AG04450 (cell line): ENCODE measurements at regions not wholly inside any gene's neighbourhood (a gene's known extent, or its start where the extent isn't known, plus 50 kb on each side); places are given as distances from the start of the nearest gene placed in this dataset.

Experiments used
- CTCF ChIA-PET: fragments of 300-600, 350-600 bp; formaldehyde crosslinking; extraction: SDS; loops from one replicate; lab custom pipeline; 2022; ENCODE audit warnings: antibody characterized with exemption, inconsistent platforms; lab: Charles Lee
- POLR2A ChIA-PET: fragments of 350-600 bp; formaldehyde crosslinking; extraction: SDS; loops from one replicate; lab custom pipeline; 2021; ENCODE audit warnings: antibody characterized with exemption, inconsistent platforms; lab: Yijun Ruan, JAX
- DNase-seq: peaks from one replicate; pipeline ENCODE4 v3.0.0-alpha.2; 2011; ENCODE audit warnings: low read depth, low spot score
- H3K27ac ChIP-seq: one replicate; pipeline ENCODE4 v1.5.1; 2012; ENCODE audit warnings: low read depth, low read length, control low read depth
- H3K27me3 ChIP-seq: one replicate; pipeline ENCODE4 v1.6.0; 2012; ENCODE audit warnings: low read length; ENCODE audit not compliant: control insufficient read depth, insufficient read depth
- H3K4me3 ChIP-seq: 2 replicates; pipeline ENCODE4 v1.5.1; 2011; ENCODE audit warnings: mild to moderate bottlenecking, low read depth, low read length, control low read depth
- H3K9me3 ChIP-seq: 2 replicates; pipeline ENCODE4 v1.5.1; 2012; ENCODE audit warnings: low read length; ENCODE audit not compliant: control insufficient read depth, insufficient read depth
- CTCF ChIP-seq: IDR thresholded peaks from 2 replicates; pipeline ENCODE4 v1.5.1; 2011; ENCODE audit warnings: low read depth, low read length, control low read depth, inconsistent platforms

GRCh38 chr3:104886220-104886995 lies 480.3 kb upstream of the ALCAM start:
- no peak overlapping the region for H3K27ac ChIP-seq
- no peaks in the 10 kb centered on the region for H3K27me3 ChIP-seq
- no peak overlapping the region for H3K4me3 ChIP-seq
- no peaks in the 10 kb centered on the region for H3K9me3 ChIP-seq
- CTCF ChIA-PET: no interaction called here
- POLR2A ChIA-PET: no interaction called here
- DNase-seq: no peak
- no peak for TF ChIP-seq CTCF

GRCh38 chr3:104887069-104887468 lies 479.6 kb upstream of the ALCAM start:
- H3K9me3 ChIP-seq: no peaks in the 10 kb centered on the region
- H3K27ac ChIP-seq: no peak overlapping the region
- H3K4me3 ChIP-seq: no peak overlapping the region
- no peak for DNase-seq
- no peak for TF ChIP-seq CTCF
- ChIA-PET POLR2A (no interaction called here), CTCF (no interaction called here)
- H3K27me3 ChIP-seq: no peaks in the 10 kb centered on the region

DNA sequence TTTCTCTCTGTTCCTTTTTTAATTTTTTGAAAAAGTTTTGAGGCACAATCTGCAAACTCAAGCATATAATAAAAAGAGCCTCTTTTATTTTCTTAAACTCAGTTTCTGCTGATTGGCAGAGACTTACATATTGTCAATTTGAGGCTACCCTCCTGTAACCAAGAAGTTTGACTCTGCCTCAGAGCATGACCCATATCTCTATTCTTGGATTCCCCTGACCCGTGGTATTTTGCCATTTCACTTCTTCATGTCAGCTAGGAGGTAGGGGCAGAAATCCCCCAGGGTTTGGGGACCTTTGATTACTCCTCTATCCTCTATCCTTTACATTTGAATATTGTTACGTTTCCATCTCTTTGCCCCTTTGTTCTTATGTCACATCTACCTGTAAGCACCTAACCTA lies 479.1 kb upstream of the ALCAM start:
- ChIA-PET CTCF (no interaction called here), POLR2A (no interaction called here)
- Histone ChIP-seq H3K9me3 (no peaks in the 10 kb centered on the region), H3K27me3 (no peaks in the 10 kb centered on the region), H3K27ac (no peak overlapping the region), H3K4me3 (no peak overlapping the region)
- TF ChIP-seq CTCF: no peak
- DNase-seq: no peak

DNA sequence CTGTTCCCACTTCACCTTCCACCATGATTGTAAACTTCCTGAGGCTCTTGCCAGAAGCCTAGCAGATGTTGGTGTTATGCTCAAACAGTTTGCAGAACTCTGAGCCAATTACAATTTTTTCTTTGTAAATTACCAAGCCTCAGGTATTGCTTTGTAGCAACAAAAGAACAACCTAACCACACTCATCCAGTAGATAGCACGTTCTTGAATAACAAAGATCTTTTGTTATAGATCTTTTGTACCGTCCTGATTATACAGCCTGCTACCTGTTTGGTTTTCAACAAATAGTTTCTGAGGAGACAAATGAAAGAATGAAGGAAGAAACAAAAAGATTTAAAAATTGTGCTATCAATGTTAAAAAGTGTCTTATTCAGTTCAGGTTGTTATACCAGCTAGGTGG lies 474.7 kb upstream of the ALCAM start:
- no peak for DNase-seq
- TF ChIP-seq CTCF: no peak
- Histone ChIP-seq H3K4me3 (no peak overlapping the region), H3K27me3 (no peaks in the 10 kb centered on the region), H3K9me3 (no peaks in the 10 kb centered on the region), H3K27ac (no peak overlapping the region)
- CTCF ChIA-PET: no interaction called here
- POLR2A ChIA-PET: no interaction called here

DNA sequence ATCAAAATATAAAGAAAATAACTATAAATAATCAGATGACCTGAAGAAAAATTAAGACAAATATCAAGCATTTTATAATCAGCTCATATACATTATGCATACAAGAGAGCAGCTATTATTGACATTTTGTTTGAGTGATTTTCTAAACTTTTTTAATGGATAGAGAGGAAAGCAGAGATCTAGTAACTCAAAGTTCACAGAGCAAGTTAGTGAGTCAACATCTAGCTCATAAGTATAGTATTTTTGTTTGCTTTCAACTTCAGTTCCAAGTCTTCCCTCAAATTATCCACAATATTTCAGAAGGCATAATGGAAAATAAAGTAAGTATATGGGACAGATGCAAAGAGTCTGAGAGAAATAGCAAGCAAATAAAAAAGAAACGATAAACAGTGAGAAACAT lies 470.1 kb upstream of the ALCAM start:
- ChIA-PET CTCF (no interaction called here), POLR2A (no interaction called here)
- no peak for TF ChIP-seq CTCF
- Histone ChIP-seq H3K27me3 (no peaks in the 10 kb centered on the region), H3K27ac (no peak overlapping the region), H3K4me3 (no peak overlapping the region), H3K9me3 (no peaks in the 10 kb centered on the region)
- DNase-seq: no peak
